ENCODE measurements at regions not wholly inside any gene's neighbourhood (a gene's known extent, or its start where the extent isn't known, plus 50 kb on each side); places are given as distances from the start of the nearest gene placed in this dataset.
A peak's percentile ranks its signal among the peaks of the same experiment; 100 is the strongest.

- TF ChIP-seq, protein P1, sequence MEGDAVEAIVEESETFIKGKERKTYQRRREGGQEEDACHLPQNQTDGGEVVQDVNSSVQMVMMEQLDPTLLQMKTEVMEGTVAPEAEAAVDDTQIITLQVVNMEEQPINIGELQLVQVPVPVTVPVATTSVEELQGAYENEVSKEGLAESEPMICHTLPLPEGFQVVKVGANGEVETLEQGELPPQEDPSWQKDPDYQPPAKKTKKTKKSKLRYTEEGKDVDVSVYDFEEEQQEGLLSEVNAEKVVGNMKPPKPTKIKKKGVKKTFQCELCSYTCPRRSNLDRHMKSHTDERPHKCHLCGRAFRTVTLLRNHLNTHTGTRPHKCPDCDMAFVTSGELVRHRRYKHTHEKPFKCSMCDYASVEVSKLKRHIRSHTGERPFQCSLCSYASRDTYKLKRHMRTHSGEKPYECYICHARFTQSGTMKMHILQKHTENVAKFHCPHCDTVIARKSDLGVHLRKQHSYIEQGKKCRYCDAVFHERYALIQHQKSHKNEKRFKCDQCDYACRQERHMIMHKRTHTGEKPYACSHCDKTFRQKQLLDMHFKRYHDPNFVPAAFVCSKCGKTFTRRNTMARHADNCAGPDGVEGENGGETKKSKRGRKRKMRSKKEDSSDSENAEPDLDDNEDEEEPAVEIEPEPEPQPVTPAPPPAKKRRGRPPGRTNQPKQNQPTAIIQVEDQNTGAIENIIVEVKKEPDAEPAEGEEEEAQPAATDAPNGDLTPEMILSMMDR (conservative IDR thresholded peaks at IDR 0.05): no peak
- H3K27ac ChIP-seq: no peak overlapping the region
These were observed 248.5 kb upstream of the NPY start for GRCh38 chr7:24035366-24036032.

DNA sequence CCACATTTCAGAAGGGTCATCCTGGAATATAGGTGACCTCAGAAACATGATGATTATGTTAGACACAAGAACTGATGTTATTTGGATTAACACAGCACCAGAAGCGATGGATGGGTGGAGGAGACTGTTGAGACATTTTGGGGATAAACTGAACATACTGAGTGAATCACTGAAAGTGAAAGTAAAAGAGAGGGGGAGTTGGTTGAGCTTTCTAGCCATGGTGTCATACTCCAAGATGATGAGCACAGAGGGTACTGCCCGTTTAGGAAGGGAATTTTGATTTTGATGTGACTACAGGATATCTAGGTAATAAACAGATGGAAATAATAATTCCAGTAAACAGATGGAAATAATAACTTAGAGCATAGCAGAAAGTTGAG lies 248.0 kb upstream of the NPY start:
- no peak overlapping the region for H3K27ac ChIP-seq
- TF ChIP-seq, protein P1 (conservative IDR thresholded peaks at IDR 0.05): no peak

- H3K27ac ChIP-seq: no peak overlapping the region
- TF ChIP-seq, protein P1 (conservative IDR thresholded peaks at IDR 0.05): no peak
These were observed 245.0 kb upstream of the NPY start for GRCh38 chr7:24038993-24039392.

DNA sequence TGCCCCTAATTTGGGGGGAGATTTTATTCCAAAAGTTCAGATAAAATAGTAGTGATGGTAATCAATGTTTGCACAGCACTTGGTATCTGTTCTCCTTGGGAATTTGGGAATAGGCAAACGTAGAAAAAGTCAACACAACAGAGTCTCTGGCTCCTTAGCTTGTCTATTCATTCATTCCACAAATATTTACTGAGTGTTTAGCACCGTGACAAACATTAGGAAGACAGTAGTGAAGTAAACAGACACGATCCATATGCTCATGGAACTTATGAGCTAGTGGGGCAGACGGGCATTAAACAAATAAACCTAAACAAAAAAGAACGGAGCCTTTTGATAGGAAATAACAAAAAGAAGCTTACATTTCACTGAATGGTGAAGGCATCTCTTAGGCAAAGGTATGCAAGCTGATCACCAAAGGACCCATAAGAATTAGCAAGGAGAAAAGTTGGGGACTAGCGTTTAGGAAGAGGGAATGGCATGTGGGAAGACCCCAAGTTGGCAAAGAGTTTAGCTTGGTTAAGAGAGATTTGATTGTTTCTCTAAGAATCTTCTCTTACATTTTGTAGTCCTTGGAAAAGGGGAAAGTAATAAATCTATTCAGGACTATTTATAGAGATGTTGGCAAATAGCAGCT lies 243.9 kb upstream of the NPY start:
- TF ChIP-seq, protein P1 (conservative IDR thresholded peaks at IDR 0.05): no peak
- peak overlapping the region; percentile 41 for H3K27ac ChIP-seq

DNA sequence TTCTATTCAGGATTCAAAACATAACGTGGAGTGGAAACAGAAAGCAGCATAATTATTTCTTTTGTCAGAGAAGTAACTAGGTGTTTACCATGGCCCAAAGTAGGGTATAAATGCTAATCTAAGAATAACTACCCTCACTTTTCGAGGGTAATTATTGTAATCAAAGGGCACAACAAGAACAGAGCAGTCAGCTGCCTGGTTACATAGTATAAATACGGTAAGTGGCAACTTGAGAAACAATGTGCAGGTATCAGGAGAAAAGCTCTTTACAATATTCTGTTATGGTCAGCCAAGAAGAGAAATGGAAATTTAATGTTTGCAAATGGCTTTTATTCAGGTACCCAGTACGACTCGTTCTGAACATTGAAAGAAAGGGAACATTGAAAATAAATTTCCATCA lies 242.0 kb upstream of the NPY start:
- no peak overlapping the region for H3K27ac ChIP-seq
- TF ChIP-seq, protein P1 (conservative IDR thresholded peaks at IDR 0.05): no peak

DNA sequence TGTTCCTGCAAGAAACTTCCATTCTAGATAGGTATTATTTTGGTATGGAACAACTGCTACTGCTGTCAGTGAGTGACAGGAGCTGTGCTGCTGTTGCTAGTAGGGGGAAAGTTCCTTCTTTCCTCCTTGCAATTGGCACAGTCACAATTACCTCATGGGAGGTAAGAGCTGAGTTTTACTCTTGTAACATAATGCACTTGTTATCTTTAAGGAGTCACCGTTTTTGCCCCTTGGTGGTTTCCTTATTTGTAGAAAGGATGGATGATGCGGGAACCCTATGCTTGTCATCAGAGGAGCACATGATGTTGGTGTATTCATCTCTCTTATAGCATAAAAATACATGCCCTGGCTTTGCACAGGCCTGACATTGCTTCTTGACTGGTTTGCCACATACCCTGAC lies 234.7 kb upstream of the NPY start:
- TF ChIP-seq, protein P1 (conservative IDR thresholded peaks at IDR 0.05): no peak
- no peak overlapping the region for H3K27ac ChIP-seq

- no peak overlapping the region for H3K27ac ChIP-seq
- TF ChIP-seq, protein P1 (conservative IDR thresholded peaks at IDR 0.05): no peak
These were observed 232.9 kb upstream of the NPY start for GRCh38 chr7:24050991-24051560.
